OCI-LY3 (cell line): ENCODE measurements at regions not wholly inside any gene's neighbourhood (a gene's known extent, or its start where the extent isn't known, plus 50 kb on each side); places are given as distances from the start of the nearest gene placed in this dataset.

Source experiments
- EZH2phosphoT487 ChIP-seq: fragments of 200-600 bp; shearing (Covaris generic); IDR thresholded peaks from 2 replicates; pipeline ENCODE4 v1.6.1; 2018; ENCODE audit warnings: antibody characterized with exemption, mixed run types, low read depth
- TF ChIP-seq, protein P1 (sequence below): fragments of 200-600, 300-600 bp; sonication (generic); IDR thresholded peaks from 2 replicates; pipeline ENCODE4 v1.5.1; 2014; ENCODE audit warnings: antibody characterized with exemption, low read length, low read depth

- TF ChIP-seq, protein P1, sequence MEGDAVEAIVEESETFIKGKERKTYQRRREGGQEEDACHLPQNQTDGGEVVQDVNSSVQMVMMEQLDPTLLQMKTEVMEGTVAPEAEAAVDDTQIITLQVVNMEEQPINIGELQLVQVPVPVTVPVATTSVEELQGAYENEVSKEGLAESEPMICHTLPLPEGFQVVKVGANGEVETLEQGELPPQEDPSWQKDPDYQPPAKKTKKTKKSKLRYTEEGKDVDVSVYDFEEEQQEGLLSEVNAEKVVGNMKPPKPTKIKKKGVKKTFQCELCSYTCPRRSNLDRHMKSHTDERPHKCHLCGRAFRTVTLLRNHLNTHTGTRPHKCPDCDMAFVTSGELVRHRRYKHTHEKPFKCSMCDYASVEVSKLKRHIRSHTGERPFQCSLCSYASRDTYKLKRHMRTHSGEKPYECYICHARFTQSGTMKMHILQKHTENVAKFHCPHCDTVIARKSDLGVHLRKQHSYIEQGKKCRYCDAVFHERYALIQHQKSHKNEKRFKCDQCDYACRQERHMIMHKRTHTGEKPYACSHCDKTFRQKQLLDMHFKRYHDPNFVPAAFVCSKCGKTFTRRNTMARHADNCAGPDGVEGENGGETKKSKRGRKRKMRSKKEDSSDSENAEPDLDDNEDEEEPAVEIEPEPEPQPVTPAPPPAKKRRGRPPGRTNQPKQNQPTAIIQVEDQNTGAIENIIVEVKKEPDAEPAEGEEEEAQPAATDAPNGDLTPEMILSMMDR: no peak
- TF ChIP-seq EZH2phosphoT487: no peak
Observed at GRCh38 chr2:120403676-120404075, 57.7 kb downstream of the INHBB start.
